Neural cell (in vitro differentiated cells): ENCODE measurements at regions not wholly inside any gene's neighbourhood (a gene's known extent, or its start where the extent isn't known, plus 50 kb on each side); places are given as distances from the start of the nearest gene placed in this dataset.

Experiments used
- H2AFZ ChIP-seq: fragments of 200-600, 300-800 bp; sonication (generic), shearing (Covaris generic); 2 replicates; pipeline ENCODE4 v1.6.0; 2014; ENCODE audit warnings: low read depth, mild to moderate bottlenecking, antibody characterized with exemption, low read length, moderate library complexity
- H3F3A ChIP-seq: fragments of 200-600 bp; shearing (Covaris generic); 2 replicates; pipeline ENCODE4 v1.6.1; 2016; ENCODE audit warnings: mild to moderate bottlenecking, moderate library complexity, mixed read lengths, antibody characterized with exemption, low read length; ENCODE audit not compliant: insufficient read depth, poor library complexity, severe bottlenecking
- H3K27ac ChIP-seq: fragments of 200-600, 300-800 bp; sonication (generic), shearing (Covaris generic); 2 replicates; pipeline ENCODE4 v1.5.1; 2014; ENCODE audit warnings: mild to moderate bottlenecking, low read length, moderate library complexity
- H3K27me3 ChIP-seq: fragments of 300-800, 200-600 bp; sonication (generic), shearing (Covaris generic); 2 replicates; pipeline ENCODE4 v1.6.0; 2014; ENCODE audit warnings: mild to moderate bottlenecking, low read depth, low read length, moderate library complexity; ENCODE audit not compliant: insufficient read depth
- H3K36me3 ChIP-seq: fragments of 300-800, 200-600 bp; sonication (generic), shearing (Covaris generic); 2 replicates; pipeline ENCODE4 v1.5.1; 2014; ENCODE audit warnings: mild to moderate bottlenecking, antibody characterized with exemption, low read length, moderate library complexity; ENCODE audit not compliant: insufficient read depth
- H3K4me2 ChIP-seq: fragments of 300-800, 200-600 bp; sonication (generic), shearing (Covaris generic); 2 replicates; pipeline ENCODE4 v1.6.0; 2014; ENCODE audit warnings: mild to moderate bottlenecking, low read length
- H3K4me3 ChIP-seq: fragments of 300-800, 200-600 bp; sonication (generic), shearing (Covaris generic); 2 replicates; pipeline ENCODE4 v1.5.1; 2014; ENCODE audit warnings: mild to moderate bottlenecking, low read length, moderate library complexity
- H3K79me2 ChIP-seq: fragments of 200-600 bp; shearing (Covaris generic); replicated peaks from 2 replicates; pipeline ENCODE4 v1.6.0; 2014; ENCODE audit warnings: mild to moderate bottlenecking, low read length, moderate library complexity; ENCODE audit not compliant: insufficient read depth
- H3K9ac ChIP-seq: fragments of 300-800, 200-600 bp; sonication (generic), shearing (Covaris generic); 2 replicates; pipeline ENCODE4 v1.6.1; 2016; ENCODE audit warnings: mild to moderate bottlenecking, low read length, mixed read lengths
- H3K9me2 ChIP-seq: fragments of 200-600 bp; shearing (Covaris generic); 2 replicates; pipeline ENCODE4 v1.6.1; 2016; ENCODE audit warnings: mild to moderate bottlenecking, low read length, mixed read lengths; ENCODE audit not compliant: insufficient read depth
- H3K9me3 ChIP-seq: fragments of 200-600, 300-800 bp; sonication (generic), shearing (Covaris generic); 2 replicates; pipeline ENCODE4 v1.6.1; 2016; ENCODE audit warnings: mild to moderate bottlenecking, mixed run types, low read length, moderate library complexity, mixed read lengths
- H4K20me1 ChIP-seq: fragments of 200-600 bp; shearing (Covaris generic); 2 replicates; pipeline ENCODE4 v1.6.1; 2016; ENCODE audit warnings: mild to moderate bottlenecking, mixed run types; ENCODE audit not compliant: insufficient read depth
- EP300 ChIP-seq: fragments of 450-650 bp; conservative IDR thresholded peaks from 2 replicates; pipeline ENCODE4 v1.6.1; 2014; ENCODE audit warnings: antibody characterized with exemption, mild to moderate bottlenecking, moderate library complexity; ENCODE audit not compliant: poor library complexity, severe bottlenecking
- EZH2 ChIP-seq: fragments of 200-600, 300-800 bp; shearing (Covaris generic), sonication (generic); IDR thresholded peaks from 2 replicates; pipeline ENCODE4 v1.6.1; 2014; ENCODE audit warnings: antibody characterized with exemption, low read length, borderline replicate concordance, mild to moderate bottlenecking; ENCODE audit not compliant: insufficient read depth, poor library complexity, severe bottlenecking
- MXI1 ChIP-seq: fragments of 450-650 bp; conservative IDR thresholded peaks from 2 replicates; pipeline ENCODE4 v1.6.1; 2014; ENCODE audit warnings: antibody characterized with exemption, mild to moderate bottlenecking; ENCODE audit not compliant: poor library complexity, severe bottlenecking
- POLR2AphosphoS5 ChIP-seq: IDR thresholded peaks from 2 replicates; pipeline ENCODE4 v1.6.1; 2012
- RAD21 ChIP-seq: fragments of 450-650 bp; conservative IDR thresholded peaks from 2 replicates; pipeline ENCODE4 v1.6.1; 2014; ENCODE audit warnings: antibody characterized with exemption, mild to moderate bottlenecking, moderate library complexity
- SMC3 ChIP-seq: fragments of 450-650 bp; conservative IDR thresholded peaks from 2 replicates; pipeline ENCODE4 v1.6.1; 2014; ENCODE audit warnings: antibody characterized with exemption, mild to moderate bottlenecking, moderate library complexity; ENCODE audit not compliant: poor library complexity
- TAF1 ChIP-seq: IDR thresholded peaks from 2 replicates; pipeline ENCODE4 v1.6.1; 2012; ENCODE audit warnings: low read depth
- TF ChIP-seq, protein P1 (sequence below): IDR thresholded peaks from 2 replicates; pipeline ENCODE4 v1.6.1; 2012; ENCODE audit warnings: borderline replicate concordance
- TF ChIP-seq, protein P2 (sequence below): fragments of 450-650 bp; IDR thresholded peaks from 2 replicates; pipeline ENCODE4 v1.5.1; 2014; ENCODE audit warnings: antibody characterized with exemption, mild to moderate bottlenecking, moderate library complexity; ENCODE audit not compliant: poor library complexity, severe bottlenecking

DNA sequence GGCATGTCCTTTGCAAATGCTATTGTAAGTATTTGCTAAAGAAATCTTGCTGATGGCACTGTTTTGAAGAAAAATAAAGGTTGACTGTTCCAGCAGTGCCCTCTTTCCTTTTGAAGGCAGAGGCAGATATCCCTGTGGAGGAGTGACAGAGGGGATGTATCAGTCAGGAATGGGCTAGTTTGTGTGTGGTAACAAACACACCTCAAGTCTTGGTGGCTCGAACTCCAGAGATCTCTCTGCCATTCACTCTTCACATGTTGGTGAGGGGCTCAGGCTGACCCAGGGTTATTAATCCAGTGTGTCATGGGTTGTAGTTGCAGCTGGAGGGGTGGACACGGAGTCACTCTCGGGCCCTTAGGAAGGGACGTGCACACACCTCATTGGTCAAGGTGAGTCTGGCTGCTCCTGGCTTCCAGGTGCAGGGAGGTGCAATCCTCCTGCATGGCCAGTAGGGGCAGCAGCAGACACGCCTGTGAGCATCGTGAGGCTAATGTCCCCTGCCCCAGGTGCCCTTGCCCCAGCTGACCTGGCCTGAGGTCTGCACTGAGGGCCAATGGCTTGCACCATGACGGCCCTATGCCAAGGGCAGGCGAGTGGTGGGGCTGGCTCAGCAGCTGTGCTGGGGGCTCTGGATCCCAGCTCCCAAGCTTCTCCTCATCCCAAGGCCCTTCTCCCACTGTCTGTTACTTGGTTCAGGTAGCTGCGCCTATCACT lies 146.5 kb downstream of the ASB1 start:
- Histone ChIP-seq H3K9ac (no peak overlapping the region), H3K4me3 (no peak overlapping the region), H3K79me2 (no peaks in the 10 kb centered on the region), H3F3A (no peaks in the 10 kb centered on the region), H3K9me3 (no peaks in the 10 kb centered on the region), H3K4me2 (no peak overlapping the region), H3K27me3 (no peaks in the 10 kb centered on the region), H2AFZ (no peak overlapping the region), H4K20me1 (no peaks in the 10 kb centered on the region), H3K36me3 (no peaks in the 10 kb centered on the region), H3K9me2 (no peaks in the 10 kb centered on the region), H3K27ac (no peak overlapping the region)
- TF ChIP-seq TAF1 = no peak

DNA sequence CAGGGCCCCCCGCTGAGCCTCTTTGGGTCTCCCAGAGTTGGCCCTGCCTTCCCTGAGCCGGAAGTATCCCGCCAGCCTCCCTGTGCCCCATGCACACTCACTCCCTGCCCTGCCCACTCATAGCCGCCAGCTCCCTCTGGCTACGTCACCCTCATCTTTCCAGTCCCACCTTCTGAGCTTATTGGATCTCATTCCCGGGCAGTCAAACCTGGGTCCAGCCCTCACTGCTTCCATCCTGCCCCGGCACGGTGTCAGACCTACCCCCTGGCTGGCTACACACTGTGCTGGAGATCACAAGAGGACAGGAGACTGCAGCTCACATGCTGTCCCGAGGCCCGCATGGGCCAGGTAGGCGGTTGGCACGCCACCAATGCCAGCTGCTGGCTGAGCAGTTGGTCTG lies 147.2 kb downstream of the ASB1 start:
- Histone ChIP-seq H3K9me3 (no peaks in the 10 kb centered on the region), H3K36me3 (no peaks in the 10 kb centered on the region), H3K79me2 (no peaks in the 10 kb centered on the region), H3K4me3 (no peak overlapping the region), H3K4me2 (no peak overlapping the region), H3F3A (no peaks in the 10 kb centered on the region), H2AFZ (no peak overlapping the region), H3K9me2 (no peaks in the 10 kb centered on the region), H3K9ac (no peak overlapping the region), H3K27me3 (no peaks in the 10 kb centered on the region), H4K20me1 (no peaks in the 10 kb centered on the region), H3K27ac (no peak overlapping the region)
- TF ChIP-seq TAF1 = no peak
- no peak for TF ChIP-seq POLR2AphosphoS5
- no peak for TF ChIP-seq EP300
- no peak for TF ChIP-seq EZH2
- TF ChIP-seq MXI1 = no peak
- TF ChIP-seq, protein P1, sequence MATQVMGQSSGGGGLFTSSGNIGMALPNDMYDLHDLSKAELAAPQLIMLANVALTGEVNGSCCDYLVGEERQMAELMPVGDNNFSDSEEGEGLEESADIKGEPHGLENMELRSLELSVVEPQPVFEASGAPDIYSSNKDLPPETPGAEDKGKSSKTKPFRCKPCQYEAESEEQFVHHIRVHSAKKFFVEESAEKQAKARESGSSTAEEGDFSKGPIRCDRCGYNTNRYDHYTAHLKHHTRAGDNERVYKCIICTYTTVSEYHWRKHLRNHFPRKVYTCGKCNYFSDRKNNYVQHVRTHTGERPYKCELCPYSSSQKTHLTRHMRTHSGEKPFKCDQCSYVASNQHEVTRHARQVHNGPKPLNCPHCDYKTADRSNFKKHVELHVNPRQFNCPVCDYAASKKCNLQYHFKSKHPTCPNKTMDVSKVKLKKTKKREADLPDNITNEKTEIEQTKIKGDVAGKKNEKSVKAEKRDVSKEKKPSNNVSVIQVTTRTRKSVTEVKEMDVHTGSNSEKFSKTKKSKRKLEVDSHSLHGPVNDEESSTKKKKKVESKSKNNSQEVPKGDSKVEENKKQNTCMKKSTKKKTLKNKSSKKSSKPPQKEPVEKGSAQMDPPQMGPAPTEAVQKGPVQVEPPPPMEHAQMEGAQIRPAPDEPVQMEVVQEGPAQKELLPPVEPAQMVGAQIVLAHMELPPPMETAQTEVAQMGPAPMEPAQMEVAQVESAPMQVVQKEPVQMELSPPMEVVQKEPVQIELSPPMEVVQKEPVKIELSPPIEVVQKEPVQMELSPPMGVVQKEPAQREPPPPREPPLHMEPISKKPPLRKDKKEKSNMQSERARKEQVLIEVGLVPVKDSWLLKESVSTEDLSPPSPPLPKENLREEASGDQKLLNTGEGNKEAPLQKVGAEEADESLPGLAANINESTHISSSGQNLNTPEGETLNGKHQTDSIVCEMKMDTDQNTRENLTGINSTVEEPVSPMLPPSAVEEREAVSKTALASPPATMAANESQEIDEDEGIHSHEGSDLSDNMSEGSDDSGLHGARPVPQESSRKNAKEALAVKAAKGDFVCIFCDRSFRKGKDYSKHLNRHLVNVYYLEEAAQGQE = no peak
- no peak for TF ChIP-seq RAD21
- TF ChIP-seq SMC3 = no peak
- TF ChIP-seq, protein P2, sequence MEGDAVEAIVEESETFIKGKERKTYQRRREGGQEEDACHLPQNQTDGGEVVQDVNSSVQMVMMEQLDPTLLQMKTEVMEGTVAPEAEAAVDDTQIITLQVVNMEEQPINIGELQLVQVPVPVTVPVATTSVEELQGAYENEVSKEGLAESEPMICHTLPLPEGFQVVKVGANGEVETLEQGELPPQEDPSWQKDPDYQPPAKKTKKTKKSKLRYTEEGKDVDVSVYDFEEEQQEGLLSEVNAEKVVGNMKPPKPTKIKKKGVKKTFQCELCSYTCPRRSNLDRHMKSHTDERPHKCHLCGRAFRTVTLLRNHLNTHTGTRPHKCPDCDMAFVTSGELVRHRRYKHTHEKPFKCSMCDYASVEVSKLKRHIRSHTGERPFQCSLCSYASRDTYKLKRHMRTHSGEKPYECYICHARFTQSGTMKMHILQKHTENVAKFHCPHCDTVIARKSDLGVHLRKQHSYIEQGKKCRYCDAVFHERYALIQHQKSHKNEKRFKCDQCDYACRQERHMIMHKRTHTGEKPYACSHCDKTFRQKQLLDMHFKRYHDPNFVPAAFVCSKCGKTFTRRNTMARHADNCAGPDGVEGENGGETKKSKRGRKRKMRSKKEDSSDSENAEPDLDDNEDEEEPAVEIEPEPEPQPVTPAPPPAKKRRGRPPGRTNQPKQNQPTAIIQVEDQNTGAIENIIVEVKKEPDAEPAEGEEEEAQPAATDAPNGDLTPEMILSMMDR = no peak
